HCT116 (cell line): ENCODE measurements at regions not wholly inside any gene's neighbourhood (a gene's known extent, or its start where the extent isn't known, plus 50 kb on each side); places are given as distances from the start of the nearest gene placed in this dataset.

Experiments
- ATAC-seq: fragments of 200-7000 bp; cut with Tn5 transposase; 2 replicates; pipeline ENCODE4 v1.9.1; 2020; ENCODE audit warnings: mild to moderate bottlenecking, moderate library complexity
- BruUV-seq: library from RNA; stranded (reverse); fragments of 400-500 nt; replicated peaks from 2 replicates; lab custom pipeline; 2021; lab: Mats Ljungman, UMichigan
- CTCF ChIA-PET: fragments of 300-600 bp; sonication (Branson Sonifier 250); formaldehyde crosslinking; loops from one replicate; lab custom pipeline; 2021; ENCODE audit warnings: antibody characterized with exemption; lab: Charles Lee
- POLR2A ChIA-PET: fragments of 300-600, 350-600 bp; sonication (Branson Sonifier 250); formaldehyde crosslinking; loops from one replicate; lab custom pipeline; 2021; ENCODE audit warnings: antibody characterized with exemption; lab: Charles Lee
- RAD21 ChIA-PET, 2 experiments: fragments of 300-600 bp; sonication (Branson Sonifier 250); formaldehyde crosslinking; loops; one replicate each; lab custom pipeline; 2023; ENCODE audit warnings: low total read pairs in 2 of 2; ENCODE audit not compliant: uncharacterized antibody in 2 of 2, unreplicated experiment in 2 of 2, low non-redundant PET in 1 of 2; lab: Charles Lee
- DNase-seq: peaks from one replicate; pipeline ENCODE4 v3.0.0-alpha.2; 2010; ENCODE audit warnings: low read depth, low spot score
- H2AFZ ChIP-seq: fragments of 200-600 bp; shearing (Covaris generic), sonication (generic); 2 replicates; pipeline ENCODE4 v1.6.1; 2017; ENCODE audit warnings: low read depth, mixed run types, mixed read lengths, antibody characterized with exemption, low read length; ENCODE audit not compliant: poor library complexity, severe bottlenecking
- H3K27ac ChIP-seq: 2 replicates; pipeline ENCODE4 v1.5.1; 2012; ENCODE audit warnings: low read depth, low read length
- H3K27me3 ChIP-seq: fragments of 200-600 bp; sonication (generic); 2 replicates; pipeline ENCODE4 v1.6.1; 2016; ENCODE audit warnings: mixed run types, low read length, mixed read lengths; ENCODE audit not compliant: insufficient read depth
- H3K36me3 ChIP-seq, 2 experiments: fragments of 200-500 bp in 1 of 2; fragments of 200-600 bp in 1 of 2; sonication (Bioruptor generic) in 1 of 2; sonication (generic) in 1 of 2; 2 replicates each; pipeline versions ENCODE4 v1.5.1 to v1.6.1; 2014 to 2016; ENCODE audit warnings: low read length in 2 of 2, inconsistent platforms in 1 of 2, mixed read lengths in 1 of 2, mixed run types in 1 of 2; ENCODE audit not compliant: insufficient read depth in 2 of 2, control insufficient read depth in 1 of 2
- H3K4me1 ChIP-seq, 2 experiments: fragments of 200-600 bp in 1 of 2; sonication (generic) in 1 of 2; 2 replicates each; pipeline versions ENCODE4 v1.5.1 to v1.6.1; 2012 to 2017; ENCODE audit warnings: low read length in 2 of 2, inconsistent platforms in 1 of 2, mild to moderate bottlenecking in 1 of 2, mixed read lengths in 1 of 2, mixed run types in 1 of 2, moderate library complexity in 1 of 2; ENCODE audit not compliant: insufficient read depth in 2 of 2, control insufficient read depth in 1 of 2
- H3K4me2 ChIP-seq: fragments of 200-600 bp; sonication (generic); 2 replicates; pipeline ENCODE4 v1.6.1; 2017; ENCODE audit warnings: mixed run types, low read length, mixed read lengths
- H3K4me3 ChIP-seq, 2 experiments: fragments of 200-600 bp in 1 of 2; sonication (generic) in 1 of 2; replicated peaks in 1 of 2; 2 replicates each; pipeline ENCODE4 v1.5.1; 2011 to 2016; ENCODE audit warnings: low read length in 2 of 2, control low read depth in 1 of 2, low read depth in 1 of 2, mild to moderate bottlenecking in 1 of 2, mixed read lengths in 1 of 2, mixed run types in 1 of 2
- H3K79me2 ChIP-seq: fragments of 200-600 bp; sonication (generic); 2 replicates; pipeline ENCODE4 v1.6.1; 2017; ENCODE audit warnings: mild to moderate bottlenecking, mixed run types, low read length, moderate library complexity, mixed read lengths; ENCODE audit not compliant: insufficient read depth
- H3K9ac ChIP-seq: fragments of 200-600 bp; sonication (generic); 2 replicates; pipeline ENCODE4 v1.6.1; 2016; ENCODE audit warnings: low read length, mixed read lengths
- H3K9me2 ChIP-seq: fragments of 200-600 bp; sonication (generic), shearing (Covaris generic); 2 replicates; pipeline ENCODE4 v1.6.1; 2017; ENCODE audit warnings: mixed run types, mild to moderate bottlenecking, moderate library complexity; ENCODE audit not compliant: insufficient read depth
- H3K9me3 ChIP-seq, 2 experiments: fragments of 200-500 bp in 1 of 2; fragments of 200-600 bp in 1 of 2; sonication (Bioruptor generic) in 1 of 2; sonication (generic) in 1 of 2; 2 replicates each; pipeline ENCODE4 v1.6.1; 2014 to 2017; ENCODE audit warnings: low read length in 2 of 2, mixed read lengths in 2 of 2, inconsistent platforms in 1 of 2, low read depth in 1 of 2, mild to moderate bottlenecking in 1 of 2, mixed run types in 1 of 2, moderate library complexity in 1 of 2; ENCODE audit not compliant: control insufficient read depth in 1 of 2, insufficient read depth in 1 of 2
- H4K20me1 ChIP-seq: fragments of 200-600 bp; sonication (generic), shearing (Covaris generic); 2 replicates; pipeline ENCODE4 v1.6.1; 2017; ENCODE audit warnings: mixed run types, mild to moderate bottlenecking, moderate library complexity; ENCODE audit not compliant: insufficient read depth
- ATF3 ChIP-seq: IDR thresholded peaks from 2 replicates; pipeline ENCODE4 v1.6.1; 2012
- CBX3 ChIP-seq: IDR thresholded peaks from 2 replicates; pipeline ENCODE4 v1.6.1; 2012; ENCODE audit warnings: low read depth
- CEBPB ChIP-seq: IDR thresholded peaks from 2 replicates; pipeline ENCODE4 v1.6.1; 2012; ENCODE audit warnings: low read depth
- ELF1 ChIP-seq: IDR thresholded peaks from 2 replicates; pipeline ENCODE4 v1.6.1; 2012; ENCODE audit warnings: low read depth, borderline replicate concordance
- EZH2phosphoT487 ChIP-seq: fragments of 200-600 bp; IDR thresholded peaks from 2 replicates; pipeline ENCODE4 v1.6.1; 2018; ENCODE audit warnings: antibody characterized with exemption, borderline replicate concordance
- MAX ChIP-seq: IDR thresholded peaks from 2 replicates; pipeline ENCODE4 v1.6.1; 2012
- POLR2AphosphoS5 ChIP-seq: IDR thresholded peaks from 2 replicates; pipeline ENCODE4 v1.6.1; 2011; ENCODE audit warnings: mild to moderate bottlenecking, low read depth, low read length, moderate library complexity
- RAD21 ChIP-seq: IDR thresholded peaks from 2 replicates; pipeline ENCODE4 v1.6.1; 2012; ENCODE audit warnings: low read depth, mild to moderate bottlenecking
- SP1 ChIP-seq: IDR thresholded peaks from 2 replicates; pipeline ENCODE4 v1.6.1; 2012; ENCODE audit warnings: low read depth
- SRF ChIP-seq: IDR thresholded peaks from 2 replicates; pipeline ENCODE4 v1.6.1; 2012; ENCODE audit warnings: low read depth
- TCF7L2 ChIP-seq: IDR thresholded peaks from 2 replicates; pipeline ENCODE4 v1.7.0; 2011; ENCODE audit warnings: borderline replicate concordance, inconsistent platforms; ENCODE audit not compliant: insufficient read depth, insufficient read length; ENCODE audit errors: extremely low read depth
- YY1 ChIP-seq: IDR thresholded peaks from 2 replicates; pipeline ENCODE4 v1.6.1; 2011; ENCODE audit warnings: low read length, low read depth, moderate library complexity, mild to moderate bottlenecking; ENCODE audit not compliant: insufficient replicate concordance; ENCODE audit errors: extremely low read depth
- ZFX ChIP-seq: fragments of 450-650 bp; IDR thresholded peaks from 2 replicates; pipeline ENCODE4 v1.6.1; 2017
- intact Hi-C: fragments of 100-400 bp; cut with micrococcal nuclease; formaldehyde crosslinking; loops from 2 replicates; pipeline ENCODE4 v1.10.0; 2022

GRCh38 chr11:98549571-98549970, 471.2 kb upstream of the CNTN5 start:
- Histone ChIP-seq H3K36me3 (no peaks in the 10 kb centered on the region), H3K9ac (no peak overlapping the region), H3K4me3 (no peak overlapping the region), H3K27me3 (no peaks in the 10 kb centered on the region), H3K27ac (no peak overlapping the region), H4K20me1 (no peaks in the 10 kb centered on the region), H3K79me2 (no peaks in the 10 kb centered on the region), H3K9me2 (no peaks in the 10 kb centered on the region), H3K4me2 (no peak overlapping the region), H3K4me1 (no peaks in the 10 kb centered on the region), H2AFZ (no peak overlapping the region), H3K9me3 (peaks cover 0 to 3% of the 10 kb centered on the region in 2 experiments; a peak in 2 of 4 replicates)
- TF ChIP-seq TCF7L2 (no peak), CEBPB (no peak), RAD21 (no peak), EZH2phosphoT487 (no peak), YY1 (no peak), SRF (no peak), MAX (no peak), CBX3 (no peak), SP1 (no peak), ELF1 (no peak)
- CTCF ChIA-PET: no interaction called here
- RAD21 ChIA-PET: no interaction called here
- POLR2A ChIA-PET: no interaction called here
- intact Hi-C loops: no loop called here
- DNase-seq: no peak
- BruUV-seq: no TSS peak
- ATAC-seq: no peak

GRCh38 chr11:98559961-98560360, 460.8 kb upstream of the CNTN5 start:
- no peak overlapping the region for H3K4me3 ChIP-seq
- no peak overlapping the region for H3K27ac ChIP-seq
- no peaks in the 10 kb centered on the region for H3K27me3 ChIP-seq
- ChIA-PET POLR2A (no interaction called here), RAD21 (no interaction called here), CTCF (no interaction called here)
- H3K36me3 ChIP-seq: no peaks in the 10 kb centered on the region
- intact Hi-C loops: loop anchor here (5.0 kb wide), 1 partner anchor 1733 kb away; no protein-coding TSS in a partner anchor
- no peak overlapping the region for H2AFZ ChIP-seq
- no peak for DNase-seq
- H3K4me1 ChIP-seq: no peaks in the 10 kb centered on the region
- H3K9me2 ChIP-seq: no peaks in the 10 kb centered on the region
- H3K4me2 ChIP-seq: no peak overlapping the region
- no peaks in the 10 kb centered on the region for H4K20me1 ChIP-seq
- H3K9ac ChIP-seq: no peak overlapping the region
- TF ChIP-seq POLR2AphosphoS5 (no peak), CBX3 (no peak), ATF3 (no peak), ZFX (no peak)
- no TSS peak for BruUV-seq
- no peak for ATAC-seq
- H3K9me3 ChIP-seq: peaks cover 3 to 19% of the 10 kb centered on the region in 2 experiments; a peak in 2 of 4 replicates
- no peaks in the 10 kb centered on the region for H3K79me2 ChIP-seq
